ENCODE measurements at regions not wholly inside any gene's neighbourhood (a gene's known extent, or its start where the extent isn't known, plus 50 kb on each side); places are given as distances from the start of the nearest gene placed in this dataset.

DNA sequence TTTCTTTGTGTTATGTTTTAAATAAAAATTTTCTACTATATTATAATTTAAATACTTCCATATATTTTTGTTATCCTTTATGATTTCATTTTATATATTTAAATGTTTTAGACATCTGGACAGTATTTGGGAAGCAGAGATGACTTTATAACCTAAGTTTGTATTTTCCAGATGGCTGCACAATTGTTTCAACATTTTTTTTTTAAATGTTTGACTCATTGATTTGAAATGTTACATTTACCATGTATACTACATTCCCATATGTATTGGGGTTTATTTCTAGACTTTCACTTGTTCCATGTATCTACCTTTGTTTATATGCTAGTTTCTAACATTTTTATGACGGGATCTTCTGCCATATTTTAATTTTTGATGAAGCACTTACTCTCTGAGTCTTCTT, 766.5 kb downstream of the METTL15 start:
- no TSS peak for BruUV-seq (replicated peaks)
- H3K4me3 ChIP-seq (replicated peaks in 1 of 2; ENCODE audit: low read depth in 1 of 2, low read length in 2 of 2) = no peak overlapping the region
- intact Hi-C loops (cut with micrococcal nuclease) = no loop called here
- H3K4me1 ChIP-seq (ENCODE audit: control insufficient read depth in 1 of 2, insufficient read depth in 2 of 2, low read length in 2 of 2) = no peaks in the 10 kb centered on the region
- H4K20me1 ChIP-seq (ENCODE audit: insufficient read depth) = no peaks in the 10 kb centered on the region
- no peaks in the 10 kb centered on the region for H3K9me2 ChIP-seq (ENCODE audit: insufficient read depth)
- no peak for DNase-seq (ENCODE audit: low read depth, low spot score)
- CTCF ChIA-PET = no interaction called here
- no peak overlapping the region for H3K27ac ChIP-seq (ENCODE audit: low read depth, low read length)
- POLR2A ChIA-PET = no interaction called here
- H3K4me2 ChIP-seq (ENCODE audit: low read length) = no peak overlapping the region
- no peaks in the 10 kb centered on the region for H3K36me3 ChIP-seq (ENCODE audit: control insufficient read depth in 1 of 2, insufficient read depth in 2 of 2, low read length in 2 of 2)
- no peaks in the 10 kb centered on the region for H3K9me3 ChIP-seq (ENCODE audit: control insufficient read depth in 1 of 2, insufficient read depth in 1 of 2, low read depth in 1 of 2, low read length in 2 of 2)
- ATAC-seq = no peak
- RAD21 ChIA-PET (ENCODE audit: low non-redundant PET in 1 of 2, low total read pairs in 2 of 2, uncharacterized antibody in 2 of 2, unreplicated experiment in 2 of 2) = no interaction called here
- no peak overlapping the region for H2AFZ ChIP-seq (ENCODE audit: low read depth, low read length, poor library complexity, severe bottlenecking)
- no peaks in the 10 kb centered on the region for H3K79me2 ChIP-seq (ENCODE audit: insufficient read depth, low read length)
- TF ChIP-seq SRF (IDR thresholded peaks at IDR 0.05; ENCODE audit: low read depth) (no peak), POLR2A (IDR thresholded peaks at IDR 0.05; ENCODE audit: borderline replicate concordance, extremely low read depth, insufficient read depth, insufficient read length) (no peak), CEBPB (IDR thresholded peaks at IDR 0.05; ENCODE audit: low read depth) (no peak), EZH2 (IDR thresholded peaks at IDR 0.05) (no peak), EZH2phosphoT487 (IDR thresholded peaks at IDR 0.05; ENCODE audit: borderline replicate concordance) (no peak)
- TF ChIP-seq, protein P1, sequence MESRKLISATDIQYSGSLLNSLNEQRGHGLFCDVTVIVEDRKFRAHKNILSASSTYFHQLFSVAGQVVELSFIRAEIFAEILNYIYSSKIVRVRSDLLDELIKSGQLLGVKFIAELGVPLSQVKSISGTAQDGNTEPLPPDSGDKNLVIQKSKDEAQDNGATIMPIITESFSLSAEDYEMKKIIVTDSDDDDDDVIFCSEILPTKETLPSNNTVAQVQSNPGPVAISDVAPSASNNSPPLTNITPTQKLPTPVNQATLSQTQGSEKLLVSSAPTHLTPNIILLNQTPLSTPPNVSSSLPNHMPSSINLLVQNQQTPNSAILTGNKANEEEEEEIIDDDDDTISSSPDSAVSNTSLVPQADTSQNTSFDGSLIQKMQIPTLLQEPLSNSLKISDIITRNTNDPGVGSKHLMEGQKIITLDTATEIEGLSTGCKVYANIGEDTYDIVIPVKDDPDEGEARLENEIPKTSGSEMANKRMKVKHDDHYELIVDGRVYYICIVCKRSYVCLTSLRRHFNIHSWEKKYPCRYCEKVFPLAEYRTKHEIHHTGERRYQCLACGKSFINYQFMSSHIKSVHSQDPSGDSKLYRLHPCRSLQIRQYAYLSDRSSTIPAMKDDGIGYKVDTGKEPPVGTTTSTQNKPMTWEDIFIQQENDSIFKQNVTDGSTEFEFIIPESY (IDR thresholded peaks at IDR 0.05; ENCODE audit: extremely low read depth, insufficient replicate concordance, low read length) = no peak
- H3K9ac ChIP-seq (ENCODE audit: low read length) = no peak overlapping the region
- H3K27me3 ChIP-seq (ENCODE audit: insufficient read depth, low read length) = no peaks in the 10 kb centered on the region

DNA sequence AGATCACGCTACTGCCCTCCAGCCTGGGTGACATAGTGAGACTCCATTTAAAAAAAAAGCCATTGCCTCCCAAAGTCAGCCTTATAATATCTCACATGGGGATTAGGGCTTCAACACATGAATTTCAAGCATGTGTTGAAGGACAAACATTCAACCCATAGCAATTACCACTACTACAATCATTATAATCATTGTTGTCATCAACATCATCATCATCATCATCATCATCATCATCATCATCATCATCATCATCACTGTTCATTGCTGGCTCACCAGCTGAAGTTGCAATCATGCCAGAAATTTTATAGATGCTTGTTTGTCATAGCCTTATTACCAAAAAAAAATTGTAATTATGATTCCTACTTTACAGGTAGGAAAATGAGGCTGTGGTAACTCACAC, 762.9 kb downstream of the METTL15 start:
- intact Hi-C loops (cut with micrococcal nuclease) = no loop called here
- no TSS peak for BruUV-seq (replicated peaks)

More for the DNA sequence above, 762.9 kb downstream of the METTL15 start:
- no peak overlapping the region for H3K27ac ChIP-seq (ENCODE audit: low read depth, low read length)
- H2AFZ ChIP-seq (ENCODE audit: low read depth, low read length, poor library complexity, severe bottlenecking) = no peak overlapping the region
- H3K9me2 ChIP-seq (ENCODE audit: insufficient read depth) = no peaks in the 10 kb centered on the region
- no peaks in the 10 kb centered on the region for H3K4me1 ChIP-seq (ENCODE audit: control insufficient read depth in 1 of 2, insufficient read depth in 2 of 2, low read length in 2 of 2)
- no peaks in the 10 kb centered on the region for H3K27me3 ChIP-seq (ENCODE audit: insufficient read depth, low read length)
- H3K4me3 ChIP-seq (replicated peaks in 1 of 2; ENCODE audit: low read depth in 1 of 2, low read length in 2 of 2) = no peak overlapping the region
- H3K79me2 ChIP-seq (ENCODE audit: insufficient read depth, low read length) = no peaks in the 10 kb centered on the region
- RAD21 ChIA-PET (ENCODE audit: low non-redundant PET in 1 of 2, low total read pairs in 2 of 2, uncharacterized antibody in 2 of 2, unreplicated experiment in 2 of 2) = no interaction called here
- TF ChIP-seq ZFX (IDR thresholded peaks at IDR 0.05) (no peak), CEBPB (IDR thresholded peaks at IDR 0.05; ENCODE audit: low read depth) (no peak), CBX3 (IDR thresholded peaks at IDR 0.05; ENCODE audit: low read depth) (no peak), REST (IDR thresholded peaks at IDR 0.05; ENCODE audit: low read depth) (no peak), ELF1 (IDR thresholded peaks at IDR 0.05; ENCODE audit: borderline replicate concordance, low read depth) (no peak), EZH2 (IDR thresholded peaks at IDR 0.05) (no peak), SIN3A (IDR thresholded peaks at IDR 0.05; ENCODE audit: low read depth) (no peak), MAX (IDR thresholded peaks at IDR 0.05) (no peak), POLR2AphosphoS5 (IDR thresholded peaks at IDR 0.05; ENCODE audit: low read depth, low read length) (no peak)
- TF ChIP-seq, protein P2, sequence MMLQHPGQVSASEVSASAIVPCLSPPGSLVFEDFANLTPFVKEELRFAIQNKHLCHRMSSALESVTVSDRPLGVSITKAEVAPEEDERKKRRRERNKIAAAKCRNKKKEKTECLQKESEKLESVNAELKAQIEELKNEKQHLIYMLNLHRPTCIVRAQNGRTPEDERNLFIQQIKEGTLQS (IDR thresholded peaks at IDR 0.05) = no peak
- DNase-seq (ENCODE audit: low read depth, low spot score) = no peak
- no peak overlapping the region for H3K4me2 ChIP-seq (ENCODE audit: low read length)
- no peak overlapping the region for H3K9ac ChIP-seq (ENCODE audit: low read length)
- POLR2A ChIA-PET = no interaction called here
- ATAC-seq = no peak
- no peaks in the 10 kb centered on the region for H3K36me3 ChIP-seq (ENCODE audit: control insufficient read depth in 1 of 2, insufficient read depth in 2 of 2, low read length in 2 of 2)
- H3K9me3 ChIP-seq (ENCODE audit: control insufficient read depth in 1 of 2, insufficient read depth in 1 of 2, low read depth in 1 of 2, low read length in 2 of 2) = no peaks in the 10 kb centered on the region
- CTCF ChIA-PET = no interaction called here
- H4K20me1 ChIP-seq (ENCODE audit: insufficient read depth) = no peaks in the 10 kb centered on the region
